Fibroblast of skin of right quadriceps (primary cell): ENCODE measurements at regions not wholly inside any gene's neighbourhood (a gene's known extent, or its start where the extent isn't known, plus 50 kb on each side); places are given as distances from the start of the nearest gene placed in this dataset.
"Not testable (repeated sequence)": the region's sequence is repeated elsewhere in the genome, so short reads cannot be mapped to it uniquely, and the experiment has no call there.

Source experiments
- DNase-seq: peaks from one replicate; pipeline ENCODE4 v3.0.0-alpha.2; 2013

GRCh38 chr4:159950707-159951106, 847.8 kb downstream of the RAPGEF2 start:
- DNase-seq, result no peak

GRCh38 chr4:159966746-159967145, 863.9 kb downstream of the RAPGEF2 start:
- DNase-seq, result no peak

DNA sequence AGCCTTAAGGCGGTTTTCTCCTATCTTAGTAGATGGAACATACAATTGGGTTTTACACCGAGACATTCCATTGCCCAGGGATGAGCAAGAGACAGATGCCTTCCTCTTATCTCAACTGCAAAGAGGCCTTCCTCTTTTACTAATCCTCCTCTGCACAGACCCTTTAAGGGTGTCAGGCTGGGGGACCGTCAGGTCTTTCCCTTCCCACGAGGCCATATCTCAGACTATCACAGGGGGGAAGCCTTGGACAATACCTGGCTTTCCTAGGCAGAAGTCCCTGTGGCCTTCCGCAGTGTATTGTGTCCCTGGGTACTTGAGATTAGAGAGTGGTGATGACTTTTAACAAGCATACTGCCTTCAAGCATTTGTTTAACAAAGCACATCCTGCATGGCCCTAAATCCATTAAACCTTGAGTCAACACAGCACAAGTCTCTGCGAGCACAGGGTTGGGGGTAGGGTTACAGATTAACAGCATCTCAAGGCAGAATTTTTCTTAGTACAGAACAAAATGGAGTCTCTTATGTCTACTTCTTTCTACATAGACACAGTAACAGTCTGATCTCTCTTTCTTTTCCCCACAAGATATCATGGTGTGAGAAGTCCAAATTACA, 874.1 kb downstream of the RAPGEF2 start:
- DNase-seq, result not testable (repeated sequence)

DNA sequence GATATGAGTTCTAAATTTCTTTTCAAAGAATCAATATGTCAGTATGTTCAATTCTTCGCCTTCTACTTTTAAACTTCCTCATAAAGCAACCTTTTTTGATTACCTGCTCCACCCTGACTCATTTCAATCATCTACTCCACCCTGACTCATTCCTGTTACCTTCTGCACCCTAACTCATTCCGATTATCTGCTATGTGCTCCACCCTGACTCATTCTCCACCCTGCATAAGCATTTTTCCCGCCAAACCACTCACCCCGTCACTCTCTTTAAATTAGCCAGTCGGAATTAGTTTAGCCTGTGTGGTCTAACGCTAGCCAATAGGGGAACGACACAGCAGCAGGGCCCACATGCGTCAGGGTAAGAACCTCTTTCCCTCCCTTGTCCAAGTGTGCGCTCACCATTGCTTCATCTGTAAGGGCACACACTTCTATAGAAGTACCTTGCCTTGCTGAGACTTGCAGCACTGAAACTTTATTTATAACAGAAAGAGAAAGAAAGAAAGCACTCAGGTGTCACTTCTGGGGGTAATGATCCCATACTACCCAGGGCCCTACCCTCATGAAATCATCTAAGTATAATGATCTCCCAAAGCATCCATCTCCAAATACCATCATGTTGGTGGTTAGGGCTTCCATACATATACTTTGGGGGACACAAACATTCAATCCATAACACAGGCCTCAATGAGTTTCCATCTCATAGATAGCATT, 875.2 kb downstream of the RAPGEF2 start:
- no peak for DNase-seq

DNA sequence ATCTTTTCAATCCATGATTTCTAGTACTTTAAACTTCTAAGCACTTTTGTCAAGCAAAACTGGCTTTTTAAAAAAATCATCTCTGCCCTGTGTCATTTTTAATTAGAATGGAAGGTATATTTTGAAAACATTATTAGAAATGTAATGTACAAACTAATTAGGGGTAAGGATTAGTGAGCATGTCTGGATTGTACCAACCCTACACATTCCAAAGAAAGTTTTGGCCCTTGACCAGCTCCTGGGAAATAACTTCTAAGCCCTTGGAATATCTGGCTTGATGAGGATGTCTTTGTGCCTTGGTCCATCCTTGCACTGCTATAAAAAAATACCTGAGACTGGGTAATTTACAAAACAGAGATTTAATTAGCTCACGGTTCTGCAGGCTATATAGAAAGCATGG, 876.5 kb downstream of the RAPGEF2 start:
- no peak for DNase-seq

DNA sequence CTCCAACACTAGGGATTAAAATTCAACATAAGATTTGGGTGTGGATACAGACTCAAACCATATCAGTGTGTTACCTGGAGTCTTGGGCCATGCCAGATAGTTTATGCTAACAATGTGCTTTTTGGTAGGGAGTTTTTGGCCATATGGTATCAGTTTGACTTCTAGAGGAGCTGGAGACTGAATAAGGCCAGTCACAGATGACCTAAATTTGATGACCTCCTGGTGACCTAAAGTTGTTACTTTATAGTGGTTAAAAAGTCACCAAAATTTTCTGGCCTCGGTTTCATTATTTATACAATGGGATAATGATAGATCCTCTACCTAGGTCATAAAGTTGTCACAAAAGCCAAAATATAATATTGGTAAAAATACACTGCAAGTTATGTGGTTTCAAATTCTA, 877.1 kb downstream of the RAPGEF2 start:
- DNase-seq, result no peak

DNA sequence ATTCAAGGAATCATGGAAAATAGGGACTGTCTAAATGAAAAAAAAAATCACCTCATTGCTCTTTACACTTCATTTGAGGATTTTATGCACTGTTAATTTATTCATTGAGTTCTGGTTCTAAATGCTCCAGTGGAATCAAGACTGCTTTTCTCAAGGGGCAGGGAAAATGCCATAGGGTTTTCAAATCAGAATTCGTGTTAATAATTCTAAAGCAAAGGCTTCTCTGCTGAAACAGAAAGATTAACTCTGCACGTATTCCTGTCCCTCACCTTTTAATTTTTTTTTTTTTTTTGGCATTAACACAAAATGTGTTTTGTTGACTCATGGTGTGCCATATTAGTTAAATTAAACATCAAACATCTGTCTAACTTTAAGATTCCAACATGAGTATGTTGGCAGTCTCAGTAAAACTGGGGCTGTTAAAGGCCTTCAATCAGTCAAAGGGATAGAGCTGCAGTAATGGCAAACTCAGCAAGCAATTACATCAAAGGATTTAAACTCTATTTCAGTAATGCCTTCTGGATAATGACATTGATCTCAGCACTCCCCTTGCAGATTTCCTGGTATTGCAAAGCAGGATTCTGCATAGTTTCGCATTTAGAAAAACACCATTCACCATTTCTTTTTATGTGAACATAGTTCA, 878.1 kb downstream of the RAPGEF2 start:
- no peak for DNase-seq

GRCh38 chr4:159981469-159981856, 878.6 kb downstream of the RAPGEF2 start:
- no peak for DNase-seq

DNA sequence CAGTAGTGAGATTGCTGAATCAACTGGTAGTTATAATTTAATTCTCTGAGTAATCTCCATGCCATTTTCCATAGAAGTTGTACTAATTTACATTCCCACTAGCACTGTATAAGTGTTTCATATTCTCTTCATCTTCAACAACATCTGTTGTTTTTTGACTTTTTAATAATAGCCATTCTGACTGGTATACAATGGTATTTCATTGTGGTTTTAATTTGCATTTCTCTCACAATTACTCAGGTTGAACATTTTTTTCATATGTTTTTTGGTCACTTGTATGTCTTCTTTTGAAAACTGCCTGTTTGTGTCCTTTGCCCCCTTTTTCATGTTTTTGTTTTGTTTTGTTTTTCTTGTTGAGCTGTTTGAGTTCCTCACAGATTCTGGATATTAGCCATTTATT, 880.2 kb downstream of the RAPGEF2 start:
- DNase-seq, result peak; percentile 1

DNA sequence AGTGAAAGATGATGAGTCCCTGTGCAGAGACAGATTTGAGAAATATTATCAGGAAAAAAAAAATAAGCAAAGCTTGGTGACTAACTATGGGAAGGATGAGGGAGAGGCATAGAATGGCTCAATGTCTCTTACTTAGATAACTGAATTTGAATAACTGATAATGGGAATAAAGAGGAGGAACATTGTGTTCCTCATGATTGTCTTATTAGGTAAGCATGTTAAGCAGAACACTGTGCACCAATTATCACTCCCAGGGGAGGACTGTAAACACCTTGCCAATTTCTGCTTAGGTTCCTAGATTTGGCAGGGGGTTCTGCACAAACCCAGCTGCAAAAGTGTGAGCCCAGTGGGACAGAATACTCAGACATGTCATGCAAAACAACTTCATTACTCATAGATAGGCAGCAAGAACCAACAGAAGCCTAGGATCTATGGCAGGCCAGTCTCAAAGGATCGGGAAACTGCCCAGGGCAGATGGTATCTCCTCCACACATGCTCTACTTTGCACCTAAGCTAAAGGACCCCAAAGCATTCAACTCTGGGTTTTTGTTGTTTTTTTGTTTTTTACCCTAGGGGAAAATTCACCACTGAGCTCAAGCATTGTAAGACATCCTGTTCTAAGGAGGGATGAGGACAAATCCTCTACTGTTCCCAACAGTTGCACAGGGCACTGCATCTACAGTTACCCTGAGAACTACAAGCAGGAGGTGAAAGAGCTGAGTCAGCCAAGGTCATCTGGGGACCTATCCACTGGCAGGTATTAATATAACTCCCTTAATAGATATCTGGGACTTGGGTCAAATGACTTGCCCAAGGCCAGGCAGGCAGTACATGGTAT, 907.0 kb downstream of the RAPGEF2 start:
- DNase-seq, result no peak

GRCh38 chr4:160019936-160020335, 917.1 kb downstream of the RAPGEF2 start:
- DNase-seq, result no peak

DNA sequence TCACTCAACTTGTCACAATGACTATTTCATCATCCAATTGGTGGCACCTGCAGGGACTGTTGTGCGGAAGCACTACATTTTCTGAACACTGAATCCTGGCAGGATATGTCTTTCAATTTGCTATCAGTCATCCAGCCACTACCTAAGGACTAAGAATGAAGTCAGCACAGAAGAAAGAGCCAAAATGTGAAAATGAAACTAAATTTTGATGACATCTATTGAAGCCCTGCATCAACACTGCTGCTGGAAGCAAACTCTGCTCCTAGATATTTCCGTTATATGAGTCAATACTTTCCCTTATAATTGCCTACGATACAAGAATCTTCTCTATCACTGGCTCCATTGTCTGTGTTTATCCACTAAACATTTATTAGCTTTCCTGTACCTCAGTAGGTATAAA, 917.9 kb downstream of the RAPGEF2 start:
- DNase-seq, result no peak

DNA sequence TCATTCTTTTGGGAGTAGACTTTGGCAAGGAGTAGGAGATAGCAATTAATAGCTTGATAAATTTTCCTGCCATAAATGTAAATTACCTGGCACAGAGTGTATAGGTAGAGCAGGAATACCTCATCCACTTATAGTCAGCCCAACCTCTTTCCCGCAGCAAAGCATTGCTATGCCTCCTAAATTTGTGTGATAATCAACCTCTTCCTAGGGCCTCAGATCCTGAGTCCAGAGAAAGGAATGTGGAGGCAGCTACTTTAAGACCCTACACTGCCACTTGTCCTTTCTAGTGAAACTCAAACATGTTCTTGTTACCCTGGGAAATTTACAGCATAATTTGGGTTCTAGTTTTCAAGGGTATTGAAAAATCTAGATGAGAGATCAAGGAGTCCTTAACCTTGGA, 919.0 kb downstream of the RAPGEF2 start:
- no peak for DNase-seq

GRCh38 chr4:160026721-160027120, 923.8 kb downstream of the RAPGEF2 start:
- peak; percentile 55 for DNase-seq

DNA sequence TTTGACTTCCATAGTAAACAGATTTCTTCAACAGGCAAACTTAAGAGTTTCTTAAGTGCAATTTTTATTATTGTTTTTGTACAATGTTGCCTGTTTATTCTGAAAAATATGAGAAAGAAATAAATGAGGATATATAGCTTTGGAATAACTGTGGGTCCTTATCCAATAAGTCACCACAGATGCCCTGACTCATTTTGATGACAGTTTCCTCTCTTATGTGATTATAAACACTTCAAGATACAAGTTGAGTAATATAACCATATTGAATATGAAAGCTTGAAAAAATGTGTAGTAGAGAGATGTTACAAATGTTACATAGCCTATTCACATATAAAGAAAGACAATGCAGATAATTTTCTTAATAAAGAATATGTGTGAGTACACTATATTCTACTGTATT, 931.6 kb downstream of the RAPGEF2 start:
- DNase-seq, result peak; percentile 4

DNA sequence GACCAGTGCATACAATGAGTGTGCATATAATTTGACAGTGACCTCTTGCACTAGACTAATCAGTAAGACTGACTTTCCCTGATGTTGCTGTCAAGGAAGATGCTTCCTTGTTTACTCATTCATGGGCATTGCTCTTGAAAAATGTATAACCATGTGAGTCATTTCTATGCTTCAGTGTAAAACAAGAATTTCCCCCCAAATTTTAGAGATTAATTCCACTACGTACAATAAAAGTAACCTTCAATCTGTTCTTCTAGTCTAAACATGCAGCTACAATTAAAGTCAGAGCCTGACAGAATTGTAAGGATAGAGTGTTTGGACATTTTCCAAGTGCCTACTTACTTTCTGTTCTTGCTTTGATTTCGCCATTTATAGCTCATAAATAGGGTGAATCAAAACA, 935.7 kb downstream of the RAPGEF2 start:
- DNase-seq, result peak; percentile 67

DNA sequence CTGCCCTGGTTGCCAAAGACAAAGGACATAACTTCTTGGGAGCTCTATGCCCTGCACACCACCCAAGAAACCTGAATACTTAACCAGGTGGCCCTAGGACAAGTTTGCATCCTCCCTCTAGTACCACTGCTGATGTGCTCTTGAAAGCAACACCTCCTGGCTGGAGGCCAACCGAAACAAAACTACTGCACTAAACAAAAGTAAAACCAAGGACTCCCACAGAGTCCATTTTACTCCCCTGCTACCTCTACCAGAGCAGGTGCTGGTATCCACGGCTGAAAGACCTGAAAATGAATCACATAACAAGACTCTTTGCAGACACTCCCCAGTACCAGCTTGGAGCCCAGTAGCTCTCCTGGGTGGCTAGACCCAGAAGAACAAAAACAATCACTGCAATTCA, 941.8 kb downstream of the RAPGEF2 start:
- DNase-seq, result no peak

DNA sequence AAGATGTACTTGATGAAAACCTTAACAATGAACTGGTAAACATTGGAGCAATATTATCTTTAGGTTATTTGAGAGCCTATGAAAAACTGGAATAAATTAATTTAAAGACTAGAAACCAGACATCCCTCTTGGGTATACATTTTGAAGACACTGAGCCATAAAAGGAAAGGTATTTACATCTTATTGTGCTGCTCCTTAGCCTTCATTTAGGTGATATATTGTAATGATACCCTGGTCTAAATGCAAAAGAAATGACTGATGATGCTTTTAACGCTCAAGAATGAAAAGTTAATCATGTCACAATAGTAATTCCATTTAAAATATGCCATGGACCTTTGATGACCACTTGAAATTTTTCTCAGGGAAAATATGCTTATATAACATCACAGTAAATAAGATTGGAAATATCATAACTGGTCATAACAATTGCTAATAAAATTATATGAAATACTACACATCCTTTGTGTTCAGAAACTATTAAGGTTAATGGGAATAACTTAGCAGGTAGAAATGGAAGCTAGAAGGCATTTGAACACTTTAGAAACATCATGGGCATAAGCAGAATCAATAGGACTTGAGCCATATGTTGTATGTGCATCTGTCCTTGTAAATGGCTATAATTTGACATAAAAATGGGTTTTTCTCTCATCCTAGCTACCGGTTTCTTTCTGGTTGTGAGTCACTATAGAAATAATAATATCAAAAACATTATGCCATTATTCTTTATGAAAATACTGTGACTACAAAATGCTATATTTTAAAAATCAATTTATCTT, 979.7 kb downstream of the RAPGEF2 start:
- DNase-seq, result no peak

- DNase-seq, result no peak
These were observed 988.8 kb downstream of the RAPGEF2 start for GRCh38 chr4:160091631-160092030.

GRCh38 chr4:160100316-160100715, 997.4 kb downstream of the RAPGEF2 start:
- no peak for DNase-seq

- peak; percentile 42 for DNase-seq
These were observed 1008.0 kb downstream of the RAPGEF2 start for GRCh38 chr4:160110891-160111290.

- no peak for DNase-seq
These were observed 1014.8 kb downstream of the RAPGEF2 start for GRCh38 chr4:160117686-160118085.
